OCI-LY3 (cell line): ENCODE measurements at regions not wholly inside any gene's neighbourhood (a gene's known extent, or its start where the extent isn't known, plus 50 kb on each side); places are given as distances from the start of the nearest gene placed in this dataset.

Source experiments
- H2AFZ ChIP-seq: fragments of 200-600, 300-600 bp; shearing (Covaris generic); 2 replicates; pipeline ENCODE4 v1.6.0; 2014; ENCODE audit warnings: antibody characterized with exemption, low read depth, low read length
- H3K27ac ChIP-seq: fragments of 200-600, 300-600 bp; sonication (generic); 2 replicates; pipeline ENCODE4 v1.5.1; 2014; ENCODE audit warnings: mild to moderate bottlenecking, low read length, moderate library complexity, mixed read lengths
- H3K27me3 ChIP-seq: fragments of 200-600, 300-600 bp; sonication (generic); 2 replicates; pipeline ENCODE4 v1.6.1; 2014; ENCODE audit warnings: low read depth, low read length, mixed read lengths
- H3K36me3 ChIP-seq: fragments of 200-600, 300-600 bp; sonication (generic); replicated peaks from 2 replicates; pipeline ENCODE3; 2014; ENCODE audit warnings: low read depth, low read length, mixed read lengths
- H3K4me1 ChIP-seq: fragments of 300-600, 200-600 bp; sonication (generic); 2 replicates; pipeline ENCODE4 v1.6.1; 2014; ENCODE audit warnings: low read length, mixed read lengths
- H3K4me2 ChIP-seq: fragments of 200-600, 300-600 bp; sonication (generic); 2 replicates; pipeline ENCODE4 v1.6.1; 2014; ENCODE audit warnings: low read length, mixed read lengths
- H3K4me3 ChIP-seq: fragments of 300-600, 200-600 bp; sonication (generic); 2 replicates; pipeline ENCODE4 v1.5.1; 2014; ENCODE audit warnings: antibody characterized with exemption, mild to moderate bottlenecking, low read length, moderate library complexity
- H3K79me2 ChIP-seq: fragments of 300-600, 200-600 bp; shearing (Covaris generic); 2 replicates; pipeline ENCODE4 v1.6.1; 2014; ENCODE audit warnings: mild to moderate bottlenecking, low read length, mixed read lengths
- H3K9ac ChIP-seq: fragments of 300-600, 200-600 bp; shearing (Covaris generic); 2 replicates; pipeline ENCODE4 v1.6.0; 2014; ENCODE audit warnings: mild to moderate bottlenecking, low read length, moderate library complexity
- H3K9me3 ChIP-seq: fragments of 200-600, 300-600 bp; shearing (Covaris generic); 2 replicates; pipeline ENCODE4 v1.6.1; 2014; ENCODE audit warnings: low read length, mixed read lengths; ENCODE audit not compliant: insufficient read depth
- H4K20me1 ChIP-seq: fragments of 200-600, 300-600 bp; sonication (generic); 2 replicates; pipeline ENCODE4 v1.6.1; 2016; ENCODE audit warnings: low read length, mixed read lengths; ENCODE audit not compliant: insufficient read depth
- CTCF ChIP-seq: fragments of 200-600, 300-600 bp; sonication (generic); IDR thresholded peaks from 2 replicates; pipeline ENCODE4 v1.5.1; 2014; ENCODE audit warnings: antibody characterized with exemption, low read length, low read depth
- EZH2phosphoT487 ChIP-seq: fragments of 200-600 bp; shearing (Covaris generic); IDR thresholded peaks from 2 replicates; pipeline ENCODE4 v1.6.1; 2018; ENCODE audit warnings: antibody characterized with exemption, mixed run types, low read depth

DNA sequence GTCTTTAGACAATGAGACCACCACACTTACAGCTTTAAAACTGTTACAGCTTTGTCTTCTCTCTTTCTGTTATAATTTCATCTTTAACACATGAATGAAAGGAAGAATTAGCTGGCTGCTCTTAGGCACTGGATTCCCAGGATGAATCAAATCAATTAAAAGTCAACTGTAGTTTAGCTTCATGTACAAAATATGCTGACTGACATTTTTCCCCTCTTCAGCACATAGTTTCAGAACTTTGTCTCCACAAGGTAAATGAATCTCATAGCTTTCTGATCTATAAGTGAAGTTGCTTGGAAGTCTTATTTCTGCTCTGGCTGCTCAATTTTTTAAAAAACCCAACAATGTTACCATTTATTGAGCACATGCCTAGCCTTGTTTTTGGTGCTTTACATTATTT lies 293.8 kb downstream of the GRIN2B start:
- H3K27me3 ChIP-seq, result peaks cover 28% of the 10 kb centered on the region
- no peak for TF ChIP-seq CTCF
- no peak for TF ChIP-seq EZH2phosphoT487
- no peaks in the 10 kb centered on the region for H3K79me2 ChIP-seq
- H2AFZ ChIP-seq, result no peak overlapping the region
- no peak overlapping the region for H3K27ac ChIP-seq
- H3K9ac ChIP-seq, result no peak overlapping the region
- H3K4me3 ChIP-seq, result no peak overlapping the region
- H3K4me1 ChIP-seq, result no peaks in the 10 kb centered on the region
- no peaks in the 10 kb centered on the region for H3K36me3 ChIP-seq
- no peaks in the 10 kb centered on the region for H3K9me3 ChIP-seq
- no peaks in the 10 kb centered on the region for H4K20me1 ChIP-seq
- H3K4me2 ChIP-seq, result no peak overlapping the region

- no peaks in the 10 kb centered on the region for H3K36me3 ChIP-seq
- H3K9me3 ChIP-seq, result no peaks in the 10 kb centered on the region
- H3K4me2 ChIP-seq, result no peak overlapping the region
- H3K27ac ChIP-seq, result no peak overlapping the region
- H3K79me2 ChIP-seq, result no peaks in the 10 kb centered on the region
- H3K9ac ChIP-seq, result no peak overlapping the region
- no peak overlapping the region for H2AFZ ChIP-seq
- H4K20me1 ChIP-seq, result no peaks in the 10 kb centered on the region
- TF ChIP-seq CTCF, result no peak
- TF ChIP-seq EZH2phosphoT487, result no peak
- H3K4me3 ChIP-seq, result no peak overlapping the region
- peaks cover 19% of the 10 kb centered on the region for H3K27me3 ChIP-seq
- no peaks in the 10 kb centered on the region for H3K4me1 ChIP-seq
Observed at GRCh38 chr12:13686260-13686659, 295.1 kb downstream of the GRIN2B start.

- Histone ChIP-seq H4K20me1 (no peaks in the 10 kb centered on the region), H3K4me2 (no peak overlapping the region), H3K27ac (no peak overlapping the region), H3K9ac (no peak overlapping the region), H3K9me3 (no peaks in the 10 kb centered on the region), H3K79me2 (no peaks in the 10 kb centered on the region), H3K36me3 (no peaks in the 10 kb centered on the region), H3K4me1 (no peaks in the 10 kb centered on the region), H2AFZ (no peak overlapping the region), H3K27me3 (peaks cover 38% of the 10 kb centered on the region), H3K4me3 (no peak overlapping the region)
- TF ChIP-seq CTCF (no peak), EZH2phosphoT487 (no peak)
Observed at GRCh38 chr12:13680916-13681315, 300.5 kb downstream of the GRIN2B start.

DNA sequence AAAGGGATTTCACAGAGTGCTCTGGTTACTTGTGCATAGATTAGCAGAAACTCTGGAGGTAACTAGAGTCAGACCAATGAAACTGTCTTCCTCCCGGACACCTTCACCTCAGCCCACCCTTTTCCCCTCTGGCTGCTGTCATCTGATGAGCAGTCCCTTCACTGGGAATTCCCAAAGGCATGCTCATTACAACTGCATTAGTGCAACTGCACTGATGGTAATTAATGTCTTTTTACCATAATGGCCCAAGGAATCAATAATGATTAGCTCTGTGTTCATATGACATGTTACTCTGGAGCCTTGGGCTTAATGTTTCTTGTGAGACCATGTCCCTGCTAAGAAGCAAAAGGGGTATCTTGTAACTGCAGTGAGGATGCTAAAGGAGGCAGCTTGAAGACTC lies 304.5 kb downstream of the GRIN2B start:
- no peak overlapping the region for H3K9ac ChIP-seq

More for the DNA sequence above, 304.5 kb downstream of the GRIN2B start:
- H3K9me3 ChIP-seq, result no peaks in the 10 kb centered on the region
- no peaks in the 10 kb centered on the region for H3K79me2 ChIP-seq
- H3K4me2 ChIP-seq, result no peak overlapping the region
- H3K4me3 ChIP-seq, result no peak overlapping the region
- H3K36me3 ChIP-seq, result no peaks in the 10 kb centered on the region
- no peak for TF ChIP-seq CTCF
- TF ChIP-seq EZH2phosphoT487, result no peak
- no peaks in the 10 kb centered on the region for H3K4me1 ChIP-seq
- no peaks in the 10 kb centered on the region for H4K20me1 ChIP-seq
- H3K27ac ChIP-seq, result no peak overlapping the region
- H2AFZ ChIP-seq, result no peak overlapping the region
- peaks cover 41% of the 10 kb centered on the region for H3K27me3 ChIP-seq
